ENCODE measurements at regions not wholly inside any gene's neighbourhood (a gene's known extent, or its start where the extent isn't known, plus 50 kb on each side); places are given as distances from the start of the nearest gene placed in this dataset.

DNA sequence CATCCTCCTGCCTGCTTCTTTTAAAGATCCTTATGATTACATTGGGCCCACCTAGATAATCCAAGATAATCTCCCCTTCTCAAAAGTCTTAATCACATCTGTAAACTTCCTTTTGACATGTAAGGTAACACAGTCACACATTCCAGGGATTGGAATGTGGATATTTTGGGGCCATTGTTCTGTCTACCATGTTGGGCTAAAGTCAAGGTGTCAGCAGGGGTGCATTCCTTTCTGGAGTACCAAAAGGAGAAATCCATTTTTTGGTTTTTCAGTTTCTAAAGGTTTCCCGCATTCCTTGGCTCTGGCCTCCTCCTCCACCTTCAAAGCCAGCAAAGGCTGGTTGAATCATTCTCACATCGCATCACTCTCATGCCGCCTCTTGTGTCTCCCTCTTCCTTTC is 197.6 kb upstream of the NFE2L3 start:
- ChIA-PET CTCF (no interaction called here), POLR2A (no interaction called here)
- no peak overlapping the region for H3K27ac ChIP-seq (ENCODE audit: low read depth in 1 of 2, low read length in 2 of 2)
- H3K9me3 Mint-ChIP-seq = no peaks in the 10 kb centered on the region
- H3K4me1 Mint-ChIP-seq (ENCODE audit: low read depth) = peaks cover 26% of the 10 kb centered on the region
- no peaks in the 10 kb centered on the region for H3K36me3 ChIP-seq (ENCODE audit: insufficient read depth, low read length)
- DNase-seq (no peak), ATAC-seq (ENCODE audit: poor library complexity) (no peak)
- peaks cover 19% of the 10 kb centered on the region for H3K4me1 ChIP-seq (ENCODE audit: insufficient read depth, low read length)
- H3K27me3 Mint-ChIP-seq = no peaks in the 10 kb centered on the region
- TF ChIP-seq, protein P1, sequence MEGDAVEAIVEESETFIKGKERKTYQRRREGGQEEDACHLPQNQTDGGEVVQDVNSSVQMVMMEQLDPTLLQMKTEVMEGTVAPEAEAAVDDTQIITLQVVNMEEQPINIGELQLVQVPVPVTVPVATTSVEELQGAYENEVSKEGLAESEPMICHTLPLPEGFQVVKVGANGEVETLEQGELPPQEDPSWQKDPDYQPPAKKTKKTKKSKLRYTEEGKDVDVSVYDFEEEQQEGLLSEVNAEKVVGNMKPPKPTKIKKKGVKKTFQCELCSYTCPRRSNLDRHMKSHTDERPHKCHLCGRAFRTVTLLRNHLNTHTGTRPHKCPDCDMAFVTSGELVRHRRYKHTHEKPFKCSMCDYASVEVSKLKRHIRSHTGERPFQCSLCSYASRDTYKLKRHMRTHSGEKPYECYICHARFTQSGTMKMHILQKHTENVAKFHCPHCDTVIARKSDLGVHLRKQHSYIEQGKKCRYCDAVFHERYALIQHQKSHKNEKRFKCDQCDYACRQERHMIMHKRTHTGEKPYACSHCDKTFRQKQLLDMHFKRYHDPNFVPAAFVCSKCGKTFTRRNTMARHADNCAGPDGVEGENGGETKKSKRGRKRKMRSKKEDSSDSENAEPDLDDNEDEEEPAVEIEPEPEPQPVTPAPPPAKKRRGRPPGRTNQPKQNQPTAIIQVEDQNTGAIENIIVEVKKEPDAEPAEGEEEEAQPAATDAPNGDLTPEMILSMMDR (IDR thresholded peaks at IDR 0.05) = no peak
- H3K4me3 Mint-ChIP-seq = no peak overlapping the region
- no peak overlapping the region for H3K4me3 ChIP-seq (ENCODE audit: low read length)
- H3K27me3 ChIP-seq (ENCODE audit: control insufficient read depth in 1 of 2, insufficient read depth in 2 of 2, low read length in 2 of 2) = no peaks in the 10 kb centered on the region
- H3K27ac Mint-ChIP-seq = no peak overlapping the region
- no peaks in the 10 kb centered on the region for H3K36me3 Mint-ChIP-seq (ENCODE audit: low read depth)
- intact Hi-C loops (cut with DNase I, micrococcal nuclease) = loop anchor here in 1 of 2 experiments (5.0 kb wide), 7 partner anchors 108 to 1387 kb away; partner anchors contain the start of gene NFE2L3
- H3K9me3 ChIP-seq (ENCODE audit: control insufficient read depth in 1 of 2, insufficient read depth in 1 of 2, low read length in 2 of 2) = no peaks in the 10 kb centered on the region

DNA sequence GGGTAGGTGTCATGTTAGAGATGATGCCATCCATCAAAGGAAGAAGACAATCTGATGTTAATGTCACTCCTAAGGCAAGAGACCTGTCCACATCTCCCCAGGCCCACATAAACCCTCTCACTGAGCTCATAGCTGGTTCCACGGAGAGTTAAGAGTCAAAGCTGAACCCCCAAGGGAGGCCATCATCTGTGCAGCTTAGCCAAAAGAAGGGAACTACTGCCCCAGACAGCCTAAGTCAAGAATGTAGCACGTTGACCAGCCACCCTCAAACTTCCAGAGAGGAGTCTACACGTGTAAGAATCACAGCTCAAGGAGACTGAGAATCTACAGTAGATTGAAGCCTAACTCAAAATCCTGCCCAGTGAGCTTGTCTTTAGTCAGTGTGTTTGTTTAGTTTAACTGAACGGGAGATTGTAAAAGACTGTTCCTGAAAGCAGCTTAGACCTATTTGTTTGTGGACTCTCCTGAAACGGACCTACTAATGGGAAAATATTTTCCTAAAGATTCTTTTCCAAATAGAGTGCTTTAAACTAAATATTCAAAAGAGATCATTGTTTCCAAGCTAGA is 192.7 kb upstream of the NFE2L3 start:
- no peak overlapping the region for H3K27ac Mint-ChIP-seq
- H3K4me3 Mint-ChIP-seq = no peak overlapping the region
- H3K27me3 ChIP-seq (ENCODE audit: control insufficient read depth in 1 of 2, insufficient read depth in 2 of 2, low read length in 2 of 2) = peaks cover 0 to 4% of the 10 kb centered on the region in 2 experiments
- H3K27me3 Mint-ChIP-seq = peaks cover 17% of the 10 kb centered on the region
- no peaks in the 10 kb centered on the region for H3K9me3 Mint-ChIP-seq
- ChIA-PET POLR2A (interaction anchor here (0.7 kb wide), 1 partner anchor 9 kb away, joined by 3 read pairs; no protein-coding TSS in a partner anchor), CTCF (interaction anchor here (0.7 to 1.3 kb wide), 3 partner anchors 10 to 1221 kb away, joined by 3 read pairs; no protein-coding TSS in a partner anchor)
- H3K9me3 ChIP-seq (ENCODE audit: control insufficient read depth in 1 of 2, insufficient read depth in 1 of 2, low read length in 2 of 2) = no peaks in the 10 kb centered on the region
- H3K36me3 Mint-ChIP-seq (ENCODE audit: low read depth) = no peaks in the 10 kb centered on the region
- ATAC-seq (ENCODE audit: poor library complexity) (no peak), DNase-seq (no peak)
- TF ChIP-seq, protein P1 (IDR thresholded peaks at IDR 0.05) = no peak
- intact Hi-C loops (cut with DNase I, micrococcal nuclease) = no loop called here
- no peak overlapping the region for H3K4me3 ChIP-seq (ENCODE audit: low read length)
- H3K4me1 ChIP-seq (ENCODE audit: insufficient read depth, low read length) = no peaks in the 10 kb centered on the region
- H3K4me1 Mint-ChIP-seq (ENCODE audit: low read depth) = no peaks in the 10 kb centered on the region
- H3K27ac ChIP-seq (ENCODE audit: low read depth in 1 of 2, low read length in 2 of 2) = no peak overlapping the region
- no peaks in the 10 kb centered on the region for H3K36me3 ChIP-seq (ENCODE audit: insufficient read depth, low read length)

DNA sequence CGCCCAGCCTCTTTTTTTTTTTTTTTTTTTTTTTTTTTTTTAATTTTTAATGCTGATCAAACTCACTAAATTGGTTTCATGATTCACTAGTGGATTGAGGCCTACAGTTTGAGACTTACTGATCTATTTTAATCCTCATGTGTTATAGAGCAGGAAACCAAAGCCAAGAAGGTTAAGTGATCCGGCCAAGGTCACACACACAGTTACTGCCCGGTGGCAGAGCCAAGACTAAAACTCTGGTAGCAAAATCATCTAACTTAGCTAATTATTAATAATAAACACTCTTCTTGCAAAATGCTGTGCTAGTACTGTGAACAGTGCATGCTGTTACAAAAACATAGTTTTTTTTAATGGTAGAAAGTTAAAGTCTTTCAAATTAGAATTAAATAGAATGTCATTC is 188.3 kb upstream of the NFE2L3 start:
- ATAC-seq (ENCODE audit: poor library complexity) (no peak), DNase-seq (no peak)
- Mint-ChIP-seq H3K27me3 (peaks cover 59% of the 10 kb centered on the region), H3K9me3 (no peaks in the 10 kb centered on the region), H3K4me3 (no peak overlapping the region), H3K36me3 (ENCODE audit: low read depth) (no peaks in the 10 kb centered on the region), H3K4me1 (ENCODE audit: low read depth) (peaks cover 19% of the 10 kb centered on the region), H3K27ac (no peak overlapping the region)
- peaks cover 4 to 17% of the 10 kb centered on the region in 2 experiments for H3K27me3 ChIP-seq (ENCODE audit: control insufficient read depth in 1 of 2, insufficient read depth in 2 of 2, low read length in 2 of 2)
- peaks cover 15% of the 10 kb centered on the region for H3K4me1 ChIP-seq (ENCODE audit: insufficient read depth, low read length)
- CTCF ChIA-PET = no interaction called here
- H3K27ac ChIP-seq (ENCODE audit: low read depth in 1 of 2, low read length in 2 of 2) = no peak overlapping the region
- H3K4me3 ChIP-seq (ENCODE audit: low read length) = no peak overlapping the region
- H3K9me3 ChIP-seq (ENCODE audit: control insufficient read depth in 1 of 2, insufficient read depth in 1 of 2, low read length in 2 of 2) = no peaks in the 10 kb centered on the region
- POLR2A ChIA-PET = no interaction called here
- H3K36me3 ChIP-seq (ENCODE audit: insufficient read depth, low read length) = no peaks in the 10 kb centered on the region
- TF ChIP-seq, protein P1 (IDR thresholded peaks at IDR 0.05) = no peak
- intact Hi-C loops (cut with DNase I, micrococcal nuclease) = no loop called here
